Thyroid gland (tissue), 4 donors: ENCODE measurements at regions not wholly inside any gene's neighbourhood (a gene's known extent, or its start where the extent isn't known, plus 50 kb on each side); places are given as distances from the start of the nearest gene placed in this dataset.
A peak's percentile ranks its signal among the peaks of the same experiment; 100 is the strongest.

Experiments
- DNase-seq, 2 donors: peaks; one replicate each; pipeline ENCODE4 v3.0.0-alpha.2; 2019
- H3K27ac ChIP-seq, 3 donors: fragments of 200-600 bp; sonication (generic); 1 replicate in 2 of 3; 2 replicates in 1 of 3; pipeline ENCODE4 v1.5.1; 2016 to 2019; ENCODE audit warnings: mild to moderate bottlenecking in 1 of 3, moderate library complexity in 1 of 3
- H3K27me3 ChIP-seq: fragments of 200-600 bp; sonication (generic); one replicate; pipeline ENCODE4 v1.5.1; 2019
- H3K36me3 ChIP-seq, 2 donors: fragments of 200-600 bp; sonication (generic); one replicate each; pipeline ENCODE4 v1.5.1; 2016 to 2019
- H3K4me1 ChIP-seq, 2 donors: fragments of 200-600 bp; sonication (generic); one replicate each; pipeline ENCODE4 v1.5.1; 2017 to 2019
- H3K4me3 ChIP-seq, 3 donors: fragments of 200-600 bp; sonication (generic); replicated peaks in 1 of 3; 1 replicate in 2 of 3; 2 replicates in 1 of 3; pipeline ENCODE4 v1.5.1; 2016; ENCODE audit warnings: mild to moderate bottlenecking in 1 of 3
- H3K9me3 ChIP-seq: fragments of 200-600 bp; sonication (generic); one replicate; pipeline ENCODE4 v1.5.1; 2017
- POLR2A ChIP-seq, 2 donors: fragments of 450-650 bp; IDR thresholded peaks; one replicate each; pipeline ENCODE4 v1.6.1; 2017; ENCODE audit warnings: antibody characterized with exemption in 2 of 2, mild to moderate bottlenecking in 2 of 2, moderate library complexity in 1 of 2
- WGBS, 2 donors: methylation state at CpG; one replicate each; pipeline ENCODE4 v1.1.5; 2017; 5-methylcytosine and 5-hydroxymethylcytosine counted together
- intact Hi-C: fragments of 100-400 bp; cut with DNase I; formaldehyde crosslinking; loops from one replicate; pipeline ENCODE4 v1.15.1; 2023
- TF ChIP-seq, protein P1 (sequence below), 6 experiments: fragments of 200-600 bp in 3 of 6; fragments of 450-650 bp in 3 of 6; sonication (generic) in 3 of 6; IDR thresholded peaks; one replicate each; pipeline ENCODE4 v1.5.1; 2016 to 2019; ENCODE audit warnings: antibody characterized with exemption in 6 of 6, mild to moderate bottlenecking in 2 of 6, inconsistent platforms in 1 of 6, moderate library complexity in 1 of 6

DNA sequence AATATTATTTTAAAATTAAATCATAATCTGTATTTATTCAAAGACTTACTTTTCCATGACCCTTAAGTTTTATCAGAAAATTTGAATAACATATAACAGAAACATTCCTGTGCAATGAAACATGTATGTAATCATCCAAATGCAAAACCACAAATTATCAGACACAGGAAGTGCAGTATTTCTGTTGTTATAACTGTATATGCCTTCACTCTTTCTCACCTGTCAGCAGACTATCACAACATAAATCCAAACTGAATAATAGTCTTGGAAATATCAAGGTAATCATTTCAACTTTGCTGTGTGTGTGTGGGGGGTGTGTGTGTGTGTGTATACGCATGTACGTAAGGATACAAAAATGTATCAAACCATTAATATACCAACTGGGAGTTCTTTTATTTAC is 285.9 kb downstream of the SLC7A11 start:
- no peak overlapping the region for H3K4me3 ChIP-seq
- intact Hi-C loops: no loop called here
- WGBS, 2 donors: 95 to 96% methylated on average over 2 of the region's 2 CpGs
- H3K27me3 ChIP-seq: no peaks in the 10 kb centered on the region
- no peak for DNase-seq
- H3K9me3 ChIP-seq: no peaks in the 10 kb centered on the region
- TF ChIP-seq POLR2A (IDR thresholded peaks at IDR 0.05): no peak
- TF ChIP-seq, protein P1, sequence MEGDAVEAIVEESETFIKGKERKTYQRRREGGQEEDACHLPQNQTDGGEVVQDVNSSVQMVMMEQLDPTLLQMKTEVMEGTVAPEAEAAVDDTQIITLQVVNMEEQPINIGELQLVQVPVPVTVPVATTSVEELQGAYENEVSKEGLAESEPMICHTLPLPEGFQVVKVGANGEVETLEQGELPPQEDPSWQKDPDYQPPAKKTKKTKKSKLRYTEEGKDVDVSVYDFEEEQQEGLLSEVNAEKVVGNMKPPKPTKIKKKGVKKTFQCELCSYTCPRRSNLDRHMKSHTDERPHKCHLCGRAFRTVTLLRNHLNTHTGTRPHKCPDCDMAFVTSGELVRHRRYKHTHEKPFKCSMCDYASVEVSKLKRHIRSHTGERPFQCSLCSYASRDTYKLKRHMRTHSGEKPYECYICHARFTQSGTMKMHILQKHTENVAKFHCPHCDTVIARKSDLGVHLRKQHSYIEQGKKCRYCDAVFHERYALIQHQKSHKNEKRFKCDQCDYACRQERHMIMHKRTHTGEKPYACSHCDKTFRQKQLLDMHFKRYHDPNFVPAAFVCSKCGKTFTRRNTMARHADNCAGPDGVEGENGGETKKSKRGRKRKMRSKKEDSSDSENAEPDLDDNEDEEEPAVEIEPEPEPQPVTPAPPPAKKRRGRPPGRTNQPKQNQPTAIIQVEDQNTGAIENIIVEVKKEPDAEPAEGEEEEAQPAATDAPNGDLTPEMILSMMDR (IDR thresholded peaks at IDR 0.05): no peak
- no peaks in the 10 kb centered on the region for H3K36me3 ChIP-seq
- H3K27ac ChIP-seq: no peak overlapping the region
- H3K4me1 ChIP-seq: peaks cover 8% of the 10 kb centered on the region in 2 donors

DNA sequence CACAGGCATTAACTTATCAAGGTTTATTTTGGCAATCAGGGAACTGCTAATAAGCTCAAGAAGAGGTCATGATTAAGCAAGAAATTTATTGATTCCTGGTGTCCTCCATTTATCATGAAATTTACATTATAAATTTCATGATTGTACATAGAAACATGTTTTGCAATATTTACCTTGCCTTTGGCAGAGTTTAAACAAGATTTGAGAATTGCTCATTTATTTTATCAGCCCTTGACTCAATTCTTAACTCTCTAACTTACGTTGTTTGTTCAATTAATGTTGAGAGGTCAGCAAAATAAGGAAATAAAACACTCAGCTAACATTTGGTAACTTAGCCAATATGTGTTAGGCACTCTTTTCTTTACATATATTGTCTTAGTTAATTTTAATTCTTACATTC is 286.6 kb downstream of the SLC7A11 start:
- Histone ChIP-seq H3K4me1 (peaks cover 1% of the 10 kb centered on the region in 2 donors), H3K27ac (no peak overlapping the region), H3K9me3 (no peaks in the 10 kb centered on the region), H3K4me3 (no peak overlapping the region), H3K36me3 (no peaks in the 10 kb centered on the region), H3K27me3 (no peaks in the 10 kb centered on the region)
- TF ChIP-seq, protein P1 (IDR thresholded peaks at IDR 0.05): no peak
- no peak for TF ChIP-seq POLR2A (IDR thresholded peaks at IDR 0.05)
- 91 to 94% methylated on average over 1 of the region's 1 CpG for WGBS, 2 donors
- intact Hi-C loops: no loop called here
- no peak for DNase-seq

DNA sequence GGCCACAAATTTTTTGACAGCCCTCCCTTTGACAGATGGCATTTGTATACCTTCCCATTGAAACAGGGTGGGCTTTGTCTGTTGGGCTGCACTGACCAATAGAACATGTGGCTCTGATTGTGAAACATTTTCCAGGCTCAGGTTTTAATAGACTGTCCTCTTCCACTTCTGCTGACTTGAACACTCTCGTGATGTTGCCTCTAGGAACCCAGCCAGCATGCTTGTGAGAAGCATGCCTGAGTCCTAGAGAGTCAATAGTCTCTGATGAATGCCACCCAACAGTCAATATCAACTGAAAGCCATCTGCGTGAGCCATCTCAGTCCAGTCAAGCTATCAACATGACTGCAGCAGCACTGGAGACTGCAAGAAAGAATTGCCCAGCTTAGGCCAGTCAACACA is 290.0 kb downstream of the SLC7A11 start:
- peaks cover 0 to 7% of the 10 kb centered on the region in 2 donors for H3K4me1 ChIP-seq
- H3K9me3 ChIP-seq: no peaks in the 10 kb centered on the region
- peak; percentile 60 to 78 for DNase-seq
- no peak overlapping the region for H3K4me3 ChIP-seq
- no peaks in the 10 kb centered on the region for H3K27me3 ChIP-seq
- TF ChIP-seq POLR2A (IDR thresholded peaks at IDR 0.05): no peak
- TF ChIP-seq, protein P1 (IDR thresholded peaks at IDR 0.05): no peak
- intact Hi-C loops: no loop called here
- H3K27ac ChIP-seq: no peak overlapping the region
- WGBS, 2 donors: 29 to 41% methylated on average over 2 of the region's 2 CpGs
- H3K36me3 ChIP-seq: no peaks in the 10 kb centered on the region

DNA sequence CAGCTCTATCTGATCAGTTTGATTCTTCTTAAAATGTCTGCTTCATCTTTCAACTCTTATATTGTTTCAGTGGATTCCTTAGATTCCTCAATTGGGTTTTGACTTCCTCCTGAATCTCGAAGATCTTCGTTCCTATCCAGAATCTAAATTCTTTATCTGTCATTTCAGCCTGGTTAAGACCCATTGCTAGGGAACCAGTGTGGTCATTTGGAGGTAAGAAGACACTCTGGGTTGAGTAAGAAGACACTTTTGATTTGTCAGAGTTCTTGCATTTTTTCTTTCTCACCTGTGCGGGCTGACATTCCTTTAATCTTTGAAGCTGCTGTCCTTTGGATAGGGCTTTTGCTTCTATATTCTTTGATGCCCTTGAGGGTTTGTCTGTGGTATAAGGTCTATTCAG is 291.9 kb downstream of the SLC7A11 start:
- no peak overlapping the region for H3K27ac ChIP-seq
- no peaks in the 10 kb centered on the region for H3K9me3 ChIP-seq
- no peaks in the 10 kb centered on the region for H3K27me3 ChIP-seq
- 96 to 97% methylated on average over 3 of the region's 3 CpGs for WGBS, 2 donors
- H3K4me3 ChIP-seq: no peak overlapping the region
- no peak for DNase-seq
- TF ChIP-seq, protein P1 (IDR thresholded peaks at IDR 0.05): no peak
- no peak for TF ChIP-seq POLR2A (IDR thresholded peaks at IDR 0.05)
- no peaks in the 10 kb centered on the region for H3K36me3 ChIP-seq
- H3K4me1 ChIP-seq: peaks cover 0 to 8% of the 10 kb centered on the region in 2 donors
- intact Hi-C loops: no loop called here

DNA sequence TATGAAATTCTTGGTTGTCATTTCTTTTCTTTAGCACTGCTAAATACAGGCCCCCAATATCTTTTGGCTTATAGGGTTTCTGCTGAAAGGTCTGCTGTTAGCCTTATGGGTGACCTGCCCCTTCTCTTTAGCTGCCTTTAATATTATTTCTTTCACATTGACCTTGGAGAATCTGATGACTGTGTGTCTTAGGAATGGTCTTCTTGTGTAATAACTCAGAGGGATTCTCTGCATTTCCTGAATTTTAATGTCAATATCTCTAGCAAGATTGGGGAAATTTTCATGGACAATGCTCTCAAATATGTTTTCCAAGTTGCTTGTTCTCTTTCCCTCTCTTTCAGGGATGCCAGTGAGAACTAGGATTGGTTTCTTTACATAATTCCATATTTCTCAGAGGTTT is 292.4 kb downstream of the SLC7A11 start:
- DNase-seq: no peak
- TF ChIP-seq POLR2A (IDR thresholded peaks at IDR 0.05): no peak
- TF ChIP-seq, protein P1 (IDR thresholded peaks at IDR 0.05): no peak
- H3K36me3 ChIP-seq: no peaks in the 10 kb centered on the region

More for the DNA sequence above, 292.4 kb downstream of the SLC7A11 start:
- Histone ChIP-seq H3K27me3 (no peaks in the 10 kb centered on the region), H3K4me1 (peaks cover 0 to 8% of the 10 kb centered on the region in 2 donors), H3K27ac (no peak overlapping the region), H3K4me3 (no peak overlapping the region), H3K9me3 (no peaks in the 10 kb centered on the region)
- intact Hi-C loops: no loop called here
